ENCODE measurements at regions not wholly inside any gene's neighbourhood (a gene's known extent, or its start where the extent isn't known, plus 50 kb on each side); places are given as distances from the start of the nearest gene placed in this dataset.

DNA sequence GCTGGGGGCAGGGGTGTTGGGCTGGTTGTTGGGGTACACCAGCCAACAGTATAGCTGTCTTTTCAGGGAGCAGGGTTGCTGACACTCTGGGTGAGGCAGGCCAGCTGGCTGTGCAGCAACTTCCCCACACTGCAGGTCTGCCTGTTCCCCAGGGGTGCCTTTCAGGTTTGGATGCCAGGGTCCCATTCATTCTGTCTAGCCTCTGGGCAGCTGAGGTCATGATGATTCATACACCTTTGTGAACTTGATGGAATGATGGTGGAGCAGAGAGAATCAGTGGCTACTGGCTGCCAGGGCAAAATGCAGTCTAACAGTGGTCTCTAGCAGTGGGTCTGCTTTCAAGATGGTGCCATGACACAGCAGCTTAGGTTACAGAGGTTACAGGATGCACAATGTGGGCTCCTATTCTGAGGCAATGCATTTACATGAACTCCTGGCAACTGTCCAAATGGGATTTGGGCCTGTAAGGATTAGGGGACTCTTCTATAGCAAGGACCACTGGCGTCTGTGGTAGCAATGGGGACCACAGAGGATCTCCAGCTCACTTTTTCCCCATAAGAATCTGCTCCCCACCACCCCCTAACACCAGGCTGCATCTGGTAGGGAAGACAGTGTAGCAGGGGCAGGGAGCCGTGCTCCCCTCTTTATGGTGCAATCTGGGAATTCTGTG is 103.7 kb downstream of the FEM1C start:
- TF ChIP-seq EZH2 (IDR thresholded peaks at IDR 0.05; ENCODE audit: borderline replicate concordance, low read length) (no peak), CTCF (conservative IDR thresholded peaks at IDR 0.05 in 1 of 2, IDR thresholded peaks at IDR 0.05 in 1 of 2; ENCODE audit: extremely low read depth in 1 of 2, insufficient read depth in 1 of 2, low read depth in 1 of 2, low read length in 2 of 2) (no peak)

All from mammary epithelial cell (primary cell).